ENCODE measurements at regions not wholly inside any gene's neighbourhood (a gene's known extent, or its start where the extent isn't known, plus 50 kb on each side); places are given as distances from the start of the nearest gene placed in this dataset.

- no peak overlapping the region for H3K4me3 ChIP-seq (replicated peaks in 1 of 3; ENCODE audit: insufficient read depth in 1 of 3, low read depth in 2 of 3, low read length in 3 of 3)
- no peak overlapping the region for H3K9ac ChIP-seq (ENCODE audit: insufficient read depth, low read depth, low read length)
- FAIRE-seq: no peak
- no peaks in the 10 kb centered on the region for H3K4me1 ChIP-seq (ENCODE audit: insufficient read depth, low read length)
- H3K9me3 ChIP-seq (ENCODE audit: low read length): no peaks in the 10 kb centered on the region
- intact Hi-C loops (cut with micrococcal nuclease; ENCODE audit: unreplicated experiment): no loop called here
- no peaks in the 10 kb centered on the region for H3K36me3 ChIP-seq (replicated peaks in 1 of 2; ENCODE audit: control insufficient read depth in 1 of 2, insufficient read depth in 2 of 2, low read length in 2 of 2)
- no peaks in the 10 kb centered on the region for H3K79me2 ChIP-seq (ENCODE audit: insufficient read depth, low read length)
- no peaks in the 10 kb centered on the region for H3K27me3 ChIP-seq (ENCODE audit: control insufficient read depth in 1 of 2, insufficient read depth in 2 of 2, low read length in 2 of 2)
- CTCF ChIA-PET (ENCODE audit: low intra/inter-chr PET ratio, low total read pairs): interaction anchor here (2.3 kb wide), 1 partner anchor 271 kb away, joined by 11 read pairs; no protein-coding TSS in a partner anchor
- H2AFZ ChIP-seq (ENCODE audit: low read length): no peak overlapping the region
- WGBS (ENCODE audit: low lambda C conversion rate): 0% methylated on average over 2 of the region's 2 CpGs
- H4K20me1 ChIP-seq (ENCODE audit: insufficient read depth, low read length): no peaks in the 10 kb centered on the region
- no peak for ATAC-seq
- DNase-seq (ENCODE audit: low spot score): no peak
- POLR2A ChIA-PET: no interaction called here
- H3K4me2 ChIP-seq (ENCODE audit: low read depth, low read length): no peak overlapping the region
- no TSS peak for BruUV-seq (replicated peaks)
- in situ Hi-C loops (cut with HindIII; ENCODE audit: extremely low pct_ligation_motif_present, low pct_unique_long_range_greater_than_20kb): no loop called here
- H3K27ac ChIP-seq (ENCODE audit: extremely low read length, insufficient read depth, low read length): no peak overlapping the region
- no peak for TF ChIP-seq GLMP (CRISPR knock-in tag; IDR thresholded peaks at IDR 0.05; ENCODE audit: borderline replicate concordance)
- no peak for TF ChIP-seq ZNF3 (CRISPR knock-in tag; IDR thresholded peaks at IDR 0.05)
- no peak for TF ChIP-seq MLX (CRISPR knock-in tag; IDR thresholded peaks at IDR 0.05)
- TF ChIP-seq ZSCAN9 (CRISPR knock-in tag; IDR thresholded peaks at IDR 0.05; ENCODE audit: borderline replicate concordance): no peak
- no peak for TF ChIP-seq ZNF879 (CRISPR knock-in tag; IDR thresholded peaks at IDR 0.05)
- TF ChIP-seq HHEX (CRISPR knock-in tag; IDR thresholded peaks at IDR 0.05): no peak
- no peak for TF ChIP-seq ZFP37 (CRISPR knock-in tag; IDR thresholded peaks at IDR 0.05; ENCODE audit: borderline replicate concordance)
- no peak for TF ChIP-seq CEBPG (CRISPR knock-in tag; IDR thresholded peaks at IDR 0.05)
- no peak for TF ChIP-seq ZFP1 (CRISPR knock-in tag; IDR thresholded peaks at IDR 0.05)
- TF ChIP-seq SNAPC4 (CRISPR knock-in tag; IDR thresholded peaks at IDR 0.05): no peak
- no peak for TF ChIP-seq ZNF766 (CRISPR knock-in tag; IDR thresholded peaks at IDR 0.05; ENCODE audit: borderline replicate concordance)
- TF ChIP-seq MIER3 (CRISPR knock-in tag; IDR thresholded peaks at IDR 0.05; ENCODE audit: borderline replicate concordance): no peak
These were observed 450.2 kb downstream of the TLL1 start for GRCh38 chr4:166323250-166323649.
